ENCODE measurements at regions not wholly inside any gene's neighbourhood (a gene's known extent, or its start where the extent isn't known, plus 50 kb on each side); places are given as distances from the start of the nearest gene placed in this dataset.

- no peak for DNase-seq (ENCODE audit: low read depth)
Measured at GRCh38 chr6:81556551-81556950, 195.9 kb downstream of the TENT5A start.

GRCh38 chr6:81553216-81553615, 199.3 kb downstream of the TENT5A start:
- TF ChIP-seq, protein P1, sequence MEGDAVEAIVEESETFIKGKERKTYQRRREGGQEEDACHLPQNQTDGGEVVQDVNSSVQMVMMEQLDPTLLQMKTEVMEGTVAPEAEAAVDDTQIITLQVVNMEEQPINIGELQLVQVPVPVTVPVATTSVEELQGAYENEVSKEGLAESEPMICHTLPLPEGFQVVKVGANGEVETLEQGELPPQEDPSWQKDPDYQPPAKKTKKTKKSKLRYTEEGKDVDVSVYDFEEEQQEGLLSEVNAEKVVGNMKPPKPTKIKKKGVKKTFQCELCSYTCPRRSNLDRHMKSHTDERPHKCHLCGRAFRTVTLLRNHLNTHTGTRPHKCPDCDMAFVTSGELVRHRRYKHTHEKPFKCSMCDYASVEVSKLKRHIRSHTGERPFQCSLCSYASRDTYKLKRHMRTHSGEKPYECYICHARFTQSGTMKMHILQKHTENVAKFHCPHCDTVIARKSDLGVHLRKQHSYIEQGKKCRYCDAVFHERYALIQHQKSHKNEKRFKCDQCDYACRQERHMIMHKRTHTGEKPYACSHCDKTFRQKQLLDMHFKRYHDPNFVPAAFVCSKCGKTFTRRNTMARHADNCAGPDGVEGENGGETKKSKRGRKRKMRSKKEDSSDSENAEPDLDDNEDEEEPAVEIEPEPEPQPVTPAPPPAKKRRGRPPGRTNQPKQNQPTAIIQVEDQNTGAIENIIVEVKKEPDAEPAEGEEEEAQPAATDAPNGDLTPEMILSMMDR (IDR thresholded peaks at IDR 0.05; ENCODE audit: insufficient read depth, low read depth, low read length, missing control alignments) = no peak
- peak; percentile 36 for DNase-seq (ENCODE audit: low read depth)

More at GRCh38 chr6:81556551-81556950, 195.9 kb downstream of the TENT5A start:
- TF ChIP-seq, protein P1 (IDR thresholded peaks at IDR 0.05; ENCODE audit: insufficient read depth, low read depth, low read length, missing control alignments) = no peak
- no peak overlapping the region for H3K4me3 ChIP-seq (ENCODE audit: low read length)

GRCh38 chr6:81552644-81553043, 199.8 kb downstream of the TENT5A start:
- TF ChIP-seq, protein P1 (IDR thresholded peaks at IDR 0.05; ENCODE audit: insufficient read depth, low read depth, low read length, missing control alignments) = no peak
- no peak for DNase-seq (ENCODE audit: low read depth)

More at GRCh38 chr6:81553216-81553615, 199.3 kb downstream of the TENT5A start:
- H3K4me3 ChIP-seq (ENCODE audit: low read length) = no peak overlapping the region

DNA sequence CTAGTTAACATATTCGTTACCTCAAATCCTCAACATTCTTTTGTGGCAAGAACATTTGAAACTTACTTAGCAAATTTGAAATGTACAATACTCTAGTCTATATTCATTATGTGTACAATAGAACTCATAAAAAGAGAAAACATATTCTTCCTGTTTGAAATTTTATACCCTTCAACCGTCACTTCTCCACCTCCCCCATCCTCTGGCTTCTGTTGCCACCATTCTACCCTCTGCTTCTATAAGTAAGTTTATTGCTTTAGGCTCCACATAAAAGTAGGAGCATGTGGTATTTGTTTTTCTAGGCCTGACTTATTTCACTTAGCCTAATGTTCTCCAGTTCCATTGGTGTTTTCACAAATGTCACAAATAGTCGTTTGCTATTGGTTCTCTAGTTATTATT, 205.3 kb downstream of the TENT5A start:
- no peak for DNase-seq (ENCODE audit: low read depth)
- no peak overlapping the region for H3K4me3 ChIP-seq (ENCODE audit: low read length)
- TF ChIP-seq, protein P1 (IDR thresholded peaks at IDR 0.05; ENCODE audit: insufficient read depth, low read depth, low read length, missing control alignments) = no peak

More at GRCh38 chr6:81552644-81553043, 199.8 kb downstream of the TENT5A start:
- H3K4me3 ChIP-seq (ENCODE audit: low read length) = no peak overlapping the region

- DNase-seq (ENCODE audit: low read depth) = no peak
- TF ChIP-seq, protein P1 (IDR thresholded peaks at IDR 0.05; ENCODE audit: insufficient read depth, low read depth, low read length, missing control alignments) = no peak
- H3K4me3 ChIP-seq (ENCODE audit: low read length) = no peak overlapping the region
Measured at GRCh38 chr6:81534934-81535465, 217.5 kb downstream of the TENT5A start.

- no peak overlapping the region for H3K4me3 ChIP-seq (ENCODE audit: low read length)
- no peak for DNase-seq (ENCODE audit: low read depth)
- TF ChIP-seq, protein P1 (IDR thresholded peaks at IDR 0.05; ENCODE audit: insufficient read depth, low read depth, low read length, missing control alignments) = no peak
Measured at GRCh38 chr6:81531869-81532561, 220.5 kb downstream of the TENT5A start.

All from epithelial cell of esophagus (primary cell).